WTC11 (cell line): ENCODE measurements at regions not wholly inside any gene's neighbourhood (a gene's known extent, or its start where the extent isn't known, plus 50 kb on each side); places are given as distances from the start of the nearest gene placed in this dataset.

ENCODE experiments used
- ATAC-seq: fragments of 200-7000 bp; cut with Tn5 transposase; 2 replicates; pipeline ENCODE4 v1.10.0; 2021; ENCODE audit warnings: mild to moderate bottlenecking, moderate library complexity
- CTCF ChIA-PET: fragments of 300-600 bp; sonication (Branson Sonifier 250); formaldehyde crosslinking; loops from one replicate; lab custom pipeline; 2021; ENCODE audit warnings: antibody characterized with exemption; lab: Charles Lee
- POLR2A ChIA-PET: fragments of 350-600 bp; sonication (Branson Sonifier 250); formaldehyde crosslinking; loops from one replicate; lab custom pipeline; 2021; ENCODE audit warnings: antibody characterized with exemption; lab: Charles Lee
- DNase-seq: peaks from one replicate; pipeline ENCODE4 v3.0.0; 2021; ENCODE audit warnings: low spot score
- H3K27ac Mint-ChIP-seq: 2 replicates; pipeline ENCODE4 v1.8.0; 2021; ENCODE audit warnings: mixed read lengths
- H3K27me3 Mint-ChIP-seq: 2 replicates; pipeline ENCODE4 v1.8.0; 2021; ENCODE audit warnings: low read depth, mild to moderate bottlenecking, moderate library complexity, mixed read lengths
- H3K36me3 Mint-ChIP-seq: 2 replicates; pipeline ENCODE4 v1.8.0; 2021; ENCODE audit warnings: mixed read lengths
- H3K4me1 Mint-ChIP-seq: 2 replicates; pipeline ENCODE4 v1.8.0; 2022; ENCODE audit warnings: mixed read lengths
- H3K4me3 Mint-ChIP-seq: 2 replicates; pipeline ENCODE4 v1.8.0; 2021; ENCODE audit warnings: mild to moderate bottlenecking, moderate library complexity, mixed read lengths
- H3K9me3 Mint-ChIP-seq: 2 replicates; pipeline ENCODE4 v1.8.0; 2021; ENCODE audit warnings: mixed read lengths
- ATF6 ChIP-seq: sonication (generic); formaldehyde crosslinking; IDR thresholded peaks from 2 replicates; pipeline ENCODE4 v1.8.1; 2023; ENCODE audit warnings: mild to moderate bottlenecking, missing genetic modification reagents
- CREM ChIP-seq: sonication (generic); formaldehyde crosslinking; IDR thresholded peaks from 2 replicates; pipeline ENCODE4 v1.8.1; 2022; ENCODE audit warnings: mild to moderate bottlenecking, missing genetic modification reagents, moderate library complexity
- ESRRA ChIP-seq: sonication (generic); formaldehyde crosslinking; IDR thresholded peaks from 2 replicates; pipeline ENCODE4 v1.8.1; 2022; ENCODE audit warnings: mild to moderate bottlenecking, missing genetic modification reagents, borderline replicate concordance
- FOXK1 ChIP-seq: sonication (generic); formaldehyde crosslinking; IDR thresholded peaks from 2 replicates; pipeline ENCODE4 v1.8.0; 2022; ENCODE audit warnings: mild to moderate bottlenecking, moderate library complexity, missing genetic modification reagents
- GTF2I ChIP-seq: fragments of 250-450 bp; sonication (Bioruptor Pico); conservative IDR thresholded peaks from 2 replicates; pipeline ENCODE4 v1.4.0; 2021; ENCODE audit warnings: mild to moderate bottlenecking
- HMGXB4 ChIP-seq: sonication (generic); formaldehyde crosslinking; IDR thresholded peaks from 2 replicates; pipeline ENCODE4 v1.8.1; 2023; ENCODE audit warnings: mild to moderate bottlenecking, moderate library complexity, missing genetic modification reagents
- JAZF1 ChIP-seq: fragments of 250-450 bp; sonication (Bioruptor Pico); IDR thresholded peaks from 2 replicates; pipeline ENCODE4 v1.9.0; 2021; ENCODE audit warnings: moderate library complexity, mild to moderate bottlenecking, inconsistent platforms
- JUN ChIP-seq: sonication (generic); formaldehyde crosslinking; IDR thresholded peaks from 2 replicates; pipeline ENCODE4 v1.8.0; 2023; ENCODE audit warnings: mild to moderate bottlenecking, missing genetic modification reagents
- OVOL2 ChIP-seq: fragments of 250-450 bp; sonication (Bioruptor Pico); IDR thresholded peaks from 2 replicates; pipeline ENCODE4 v1.9.0; 2021; ENCODE audit warnings: mild to moderate bottlenecking, borderline replicate concordance
- PREB ChIP-seq: sonication (generic); formaldehyde crosslinking; IDR thresholded peaks from 2 replicates; pipeline ENCODE4 v1.8.1; 2022; ENCODE audit warnings: mild to moderate bottlenecking, missing genetic modification reagents, moderate library complexity, borderline replicate concordance
- PRRX2 ChIP-seq: fragments of 250-450 bp; sonication (Bioruptor Pico); IDR thresholded peaks from 2 replicates; pipeline ENCODE4 v1.8.0; 2021; ENCODE audit warnings: mild to moderate bottlenecking
- SMAD3 ChIP-seq: sonication (generic); formaldehyde crosslinking; IDR thresholded peaks from 2 replicates; pipeline ENCODE4 v1.8.0; 2022; ENCODE audit warnings: missing genetic modification reagents, mild to moderate bottlenecking, borderline replicate concordance
- SMAD4 ChIP-seq: sonication (generic); formaldehyde crosslinking; IDR thresholded peaks from 2 replicates; pipeline ENCODE4 v1.8.0; 2022; ENCODE audit warnings: mild to moderate bottlenecking, missing genetic modification reagents
- SOX15 ChIP-seq: fragments of 250-450 bp; sonication (Bioruptor Pico); IDR thresholded peaks from 2 replicates; pipeline ENCODE4 v1.9.0; 2021; ENCODE audit warnings: mild to moderate bottlenecking
- SP1 ChIP-seq: sonication (generic); formaldehyde crosslinking; conservative IDR thresholded peaks from 2 replicates; pipeline ENCODE4 v1.8.1; 2022; ENCODE audit warnings: missing genetic modification reagents
- USF1 ChIP-seq: sonication (generic); formaldehyde crosslinking; IDR thresholded peaks from 2 replicates; pipeline ENCODE4 v1.8.0; 2022; ENCODE audit warnings: mild to moderate bottlenecking, missing genetic modification reagents
- USF2 ChIP-seq: sonication (generic); formaldehyde crosslinking; IDR thresholded peaks from 2 replicates; pipeline ENCODE4 v1.8.1; 2023; ENCODE audit warnings: mild to moderate bottlenecking, missing genetic modification reagents, moderate library complexity
- ZBTB43 ChIP-seq: sonication (generic); formaldehyde crosslinking; IDR thresholded peaks from 2 replicates; pipeline ENCODE4 v1.8.1; 2023; ENCODE audit warnings: mild to moderate bottlenecking, missing genetic modification reagents
- ZMAT4 ChIP-seq: fragments of 250-450 bp; sonication (Bioruptor Pico); IDR thresholded peaks from 2 replicates; pipeline ENCODE4 v1.9.0; 2021; ENCODE audit warnings: mild to moderate bottlenecking
- ZNF232 ChIP-seq: sonication (generic); formaldehyde crosslinking; IDR thresholded peaks from 2 replicates; pipeline ENCODE4 v1.8.0; 2022; ENCODE audit warnings: mild to moderate bottlenecking, missing genetic modification reagents
- ZNF396 ChIP-seq: fragments of 250-450 bp; sonication (Bioruptor Pico); IDR thresholded peaks from 2 replicates; pipeline ENCODE4 v1.8.0; 2021; ENCODE audit warnings: mild to moderate bottlenecking, moderate library complexity, borderline replicate concordance
- ZNF532 ChIP-seq: fragments of 250-450 bp; sonication (Bioruptor Pico); IDR thresholded peaks from 2 replicates; pipeline ENCODE4 v1.9.0; 2021; ENCODE audit warnings: mild to moderate bottlenecking, borderline replicate concordance

- Mint-ChIP-seq H3K27ac (no peak overlapping the region), H3K27me3 (no peaks in the 10 kb centered on the region; the same call in 1 of the 2 replicates), H3K4me3 (no peak overlapping the region), H3K4me1 (no peaks in the 10 kb centered on the region), H3K36me3 (no peaks in the 10 kb centered on the region), H3K9me3 (no peaks in the 10 kb centered on the region)
- ChIA-PET POLR2A (no interaction called here), CTCF (interaction anchor here (1.1 kb wide), 1 partner anchor 120 kb away, joined by 4 read pairs; no protein-coding TSS in a partner anchor)
- no peak for ATAC-seq
- no peak for DNase-seq
- TF ChIP-seq JAZF1 (CRISPR knock-in tag) (no peak), ATF6 (no peak), ZMAT4 (CRISPR knock-in tag) (no peak), USF2 (CRISPR knock-in tag) (no peak)
Measured at GRCh38 chr12:94755598-94755997, 105.2 kb upstream of the TMCC3 start.

GRCh38 chr12:94754653-94755052, 104.3 kb upstream of the TMCC3 start:
- Mint-ChIP-seq H3K4me3 (no peak overlapping the region), H3K27ac (no peak overlapping the region), H3K4me1 (no peaks in the 10 kb centered on the region), H3K36me3 (no peaks in the 10 kb centered on the region), H3K27me3 (no peaks in the 10 kb centered on the region; the same call in 1 of the 2 replicates), H3K9me3 (no peaks in the 10 kb centered on the region)
- CTCF ChIA-PET = no interaction called here
- POLR2A ChIA-PET = no interaction called here
- ATAC-seq (no peak), DNase-seq (no peak)
- TF ChIP-seq CREM (no peak), PREB (CRISPR knock-in tag) (no peak), ZNF396 (CRISPR knock-in tag) (no peak), ZNF532 (no peak), USF1 (CRISPR knock-in tag) (no peak), HMGXB4 (CRISPR knock-in tag) (no peak), JUN (CRISPR knock-in tag) (no peak), SP1 (no peak), FOXK1 (CRISPR knock-in tag) (no peak), GTF2I (CRISPR knock-in tag) (no peak), OVOL2 (CRISPR knock-in tag) (no peak), ZNF232 (CRISPR knock-in tag) (no peak), SOX15 (CRISPR knock-in tag) (no peak), SMAD3 (CRISPR knock-in tag) (no peak), ESRRA (CRISPR knock-in tag) (no peak), SMAD4 (CRISPR knock-in tag) (no peak), PRRX2 (CRISPR knock-in tag) (no peak), ZBTB43 (no peak)
